Activated CD4-positive, alpha-beta memory T cell treated with anti-CD3 and anti-CD28 coated beads for 36 hours (primary cell): ENCODE measurements at regions not wholly inside any gene's neighbourhood (a gene's known extent, or its start where the extent isn't known, plus 50 kb on each side); places are given as distances from the start of the nearest gene placed in this dataset.
"Not testable (repeated sequence)": the region's sequence is repeated elsewhere in the genome, so short reads cannot be mapped to it uniquely, and the experiment has no call there.

Experiments
- CTCF ChIA-PET: fragments of 350-600 bp; sonication (Branson Sonifier 250); formaldehyde crosslinking; loops from one replicate; lab custom pipeline; 2021; ENCODE audit warnings: antibody characterized with exemption, inconsistent platforms; lab: Charles Lee
- POLR2A ChIA-PET: fragments of 350-600 bp; sonication (Branson Sonifier 250); formaldehyde crosslinking; loops from one replicate; lab custom pipeline; 2021; ENCODE audit warnings: antibody characterized with exemption; lab: Charles Lee
- DNase-seq: peaks from one replicate; pipeline ENCODE4 v3.0.0-alpha.2; 2020
- H3K27ac Mint-ChIP-seq: one replicate; pipeline ENCODE4 v1.8.0; 2021; ENCODE audit warnings: mixed read lengths
- H3K27me3 Mint-ChIP-seq: one replicate; pipeline ENCODE4 v1.8.0; 2021; ENCODE audit warnings: mixed read lengths
- H3K36me3 Mint-ChIP-seq: one replicate; pipeline ENCODE4 v1.8.0; 2021; ENCODE audit warnings: mixed read lengths
- H3K4me1 Mint-ChIP-seq: one replicate; pipeline ENCODE4 v1.8.0; 2021; ENCODE audit warnings: low read depth, mixed read lengths
- H3K4me3 Mint-ChIP-seq: one replicate; pipeline ENCODE4 v1.8.0; 2021; ENCODE audit warnings: mild to moderate bottlenecking, mixed read lengths
- H3K9me3 Mint-ChIP-seq: one replicate; pipeline ENCODE4 v1.8.0; 2021; ENCODE audit warnings: mixed read lengths
- intact Hi-C: fragments of 100-400 bp; cut with micrococcal nuclease; formaldehyde crosslinking; loops from one replicate; pipeline ENCODE4 v1.15.1; 2023

DNA sequence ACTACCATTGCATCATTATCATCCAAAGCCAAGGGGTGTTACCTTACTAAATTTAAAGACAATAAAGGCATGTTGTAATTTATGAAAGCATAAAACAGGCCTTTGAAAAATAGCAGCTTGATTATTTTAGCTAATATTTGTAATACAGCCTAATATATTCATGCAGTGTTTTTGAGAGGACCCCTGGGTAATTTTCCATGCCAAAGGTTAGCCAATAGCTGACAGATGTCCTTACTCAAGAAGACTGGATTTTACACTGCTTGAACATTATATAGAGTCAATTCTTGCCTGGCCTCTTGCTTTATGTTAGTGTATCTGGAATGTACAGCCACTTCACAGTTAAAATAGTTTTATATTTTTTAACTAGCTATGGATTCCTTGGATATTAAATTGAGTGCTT lies 337.8 kb upstream of the PAPPA start:
- H3K4me3 Mint-ChIP-seq: no peak overlapping the region
- H3K27ac Mint-ChIP-seq: no peak overlapping the region
- ChIA-PET POLR2A (no interaction called here), CTCF (no interaction called here)
- intact Hi-C loops: no loop called here
- H3K4me1 Mint-ChIP-seq: no peaks in the 10 kb centered on the region
- no peak for DNase-seq
- no peaks in the 10 kb centered on the region for H3K36me3 Mint-ChIP-seq
- no peaks in the 10 kb centered on the region for H3K27me3 Mint-ChIP-seq
- no peaks in the 10 kb centered on the region for H3K9me3 Mint-ChIP-seq

- POLR2A ChIA-PET, H3K9me3 Mint-ChIP-seq, H3K36me3 Mint-ChIP-seq, CTCF ChIA-PET, DNase-seq, intact Hi-C loops, H3K4me1 Mint-ChIP-seq, H3K27ac Mint-ChIP-seq, H3K27me3 Mint-ChIP-seq, H3K4me3 Mint-ChIP-seq: not testable (repeated sequence)
These were observed 334.9 kb upstream of the PAPPA start for GRCh38 chr9:115818651-115819050.

DNA sequence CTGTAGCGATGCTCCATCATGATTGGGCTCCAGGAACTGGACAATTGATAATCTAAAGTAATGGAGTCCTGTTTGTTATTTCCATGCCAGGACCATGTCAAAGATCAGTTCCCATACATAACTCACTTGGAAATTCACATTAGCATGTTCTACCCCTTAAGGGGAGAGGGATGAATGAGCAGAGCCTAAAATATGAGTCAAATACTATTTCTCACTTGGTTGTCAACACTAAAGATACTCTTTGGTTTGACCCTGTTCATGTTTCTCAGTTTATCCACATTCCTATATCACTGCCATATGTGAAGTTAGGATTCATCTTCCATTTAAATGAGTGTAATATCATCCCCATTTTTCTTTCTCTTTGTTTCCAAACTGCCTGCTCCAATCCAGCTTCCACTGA lies 321.6 kb upstream of the PAPPA start:
- DNase-seq: no peak
- POLR2A ChIA-PET: no interaction called here
- no peaks in the 10 kb centered on the region for H3K36me3 Mint-ChIP-seq
- intact Hi-C loops: no loop called here
- no peaks in the 10 kb centered on the region for H3K4me1 Mint-ChIP-seq
- no peak overlapping the region for H3K4me3 Mint-ChIP-seq
- H3K9me3 Mint-ChIP-seq: no peaks in the 10 kb centered on the region
- H3K27me3 Mint-ChIP-seq: no peaks in the 10 kb centered on the region
- CTCF ChIA-PET: no interaction called here
- no peak overlapping the region for H3K27ac Mint-ChIP-seq

DNA sequence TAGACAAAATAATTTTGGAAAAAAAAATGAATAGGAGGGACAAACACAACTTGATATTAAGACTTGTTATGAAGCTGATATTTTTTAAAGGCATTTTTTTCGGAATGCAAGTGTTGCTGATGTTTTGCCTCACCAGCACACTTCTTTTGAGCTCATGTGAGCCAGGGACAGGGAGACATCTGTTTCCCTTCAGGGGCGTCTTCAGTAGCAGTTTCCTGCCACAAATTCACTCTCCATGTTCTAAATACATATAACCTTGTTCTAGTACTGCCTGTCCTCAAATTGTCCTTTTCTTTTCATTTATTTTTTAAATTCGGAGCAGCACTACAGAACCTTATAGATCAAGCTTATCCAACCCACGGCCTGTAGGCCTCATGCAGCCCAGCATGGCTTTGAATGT lies 316.0 kb upstream of the PAPPA start:
- CTCF ChIA-PET: no interaction called here
- Mint-ChIP-seq H3K36me3 (no peaks in the 10 kb centered on the region), H3K4me1 (no peaks in the 10 kb centered on the region), H3K27ac (no peak overlapping the region), H3K4me3 (no peak overlapping the region), H3K9me3 (no peaks in the 10 kb centered on the region), H3K27me3 (no peaks in the 10 kb centered on the region)
- POLR2A ChIA-PET: no interaction called here
- intact Hi-C loops: no loop called here
- no peak for DNase-seq

DNA sequence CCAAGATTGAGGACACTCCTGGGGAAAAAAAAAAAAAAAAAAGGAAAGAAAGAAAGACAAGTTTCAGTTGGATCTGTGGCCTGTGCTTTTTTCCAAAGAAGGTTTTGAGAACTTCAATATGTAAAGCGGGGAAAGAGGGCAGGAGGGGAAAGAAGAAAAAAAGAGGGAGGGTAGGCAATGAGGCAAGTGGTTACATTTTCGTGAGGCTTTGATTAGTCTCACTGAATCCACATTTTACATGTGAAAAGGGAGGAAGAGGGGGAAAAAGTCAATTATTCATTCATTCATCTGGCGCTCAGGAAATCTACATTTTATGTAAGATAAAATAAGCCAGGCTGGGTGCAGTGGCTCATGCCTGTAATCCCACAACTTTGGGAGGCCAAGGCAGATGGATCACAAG lies 315.2 kb upstream of the PAPPA start:
- ChIA-PET CTCF (no interaction called here), POLR2A (no interaction called here)
- Mint-ChIP-seq H3K9me3 (no peaks in the 10 kb centered on the region), H3K27ac (no peak overlapping the region), H3K4me3 (no peak overlapping the region), H3K4me1 (no peaks in the 10 kb centered on the region), H3K27me3 (no peaks in the 10 kb centered on the region), H3K36me3 (no peaks in the 10 kb centered on the region)
- intact Hi-C loops: no loop called here
- no peak for DNase-seq

GRCh38 chr9:115844433-115844832 lies 309.2 kb upstream of the PAPPA start:
- H3K4me3 Mint-ChIP-seq, H3K27me3 Mint-ChIP-seq, CTCF ChIA-PET, H3K36me3 Mint-ChIP-seq, H3K9me3 Mint-ChIP-seq, POLR2A ChIA-PET, H3K4me1 Mint-ChIP-seq, DNase-seq, H3K27ac Mint-ChIP-seq, intact Hi-C loops: not testable (repeated sequence)

DNA sequence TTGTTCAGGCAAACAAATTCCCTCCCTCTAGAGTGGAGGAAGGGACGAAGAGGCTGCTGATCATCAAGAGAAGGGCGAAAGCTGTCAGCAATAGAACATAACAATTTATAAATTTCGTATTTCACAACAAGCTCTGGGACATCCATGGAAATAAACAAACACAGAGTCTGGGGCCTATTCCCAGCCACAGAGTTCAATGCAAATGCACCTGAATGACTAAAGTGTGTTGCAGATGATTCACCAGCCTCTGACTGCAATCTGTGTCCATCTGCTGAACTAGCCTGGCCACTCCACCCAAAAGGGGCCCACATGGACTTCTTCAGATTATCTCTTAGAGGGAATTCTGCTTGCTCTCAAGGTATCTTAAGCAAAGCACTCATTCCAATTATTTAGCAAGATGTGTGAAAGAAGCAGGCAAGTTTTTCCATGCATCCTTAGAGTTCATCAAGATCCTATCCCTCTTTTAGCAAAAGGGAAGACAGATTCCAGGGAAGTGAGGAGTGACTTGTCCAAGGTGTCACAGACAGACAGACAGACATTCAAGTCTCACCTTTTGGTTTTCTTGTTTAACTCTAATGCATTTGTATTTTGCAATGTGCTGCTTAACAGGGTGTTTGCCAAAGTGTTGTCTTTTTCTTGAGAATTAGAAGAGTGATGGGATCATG lies 307.8 kb upstream of the PAPPA start:
- CTCF ChIA-PET: no interaction called here
- no peak overlapping the region for H3K27ac Mint-ChIP-seq
- POLR2A ChIA-PET: no interaction called here
- intact Hi-C loops: no loop called here
- H3K27me3 Mint-ChIP-seq: no peaks in the 10 kb centered on the region
- H3K4me3 Mint-ChIP-seq: no peak overlapping the region
- H3K9me3 Mint-ChIP-seq: no peaks in the 10 kb centered on the region
- no peak for DNase-seq
- no peaks in the 10 kb centered on the region for H3K4me1 Mint-ChIP-seq
- no peaks in the 10 kb centered on the region for H3K36me3 Mint-ChIP-seq

DNA sequence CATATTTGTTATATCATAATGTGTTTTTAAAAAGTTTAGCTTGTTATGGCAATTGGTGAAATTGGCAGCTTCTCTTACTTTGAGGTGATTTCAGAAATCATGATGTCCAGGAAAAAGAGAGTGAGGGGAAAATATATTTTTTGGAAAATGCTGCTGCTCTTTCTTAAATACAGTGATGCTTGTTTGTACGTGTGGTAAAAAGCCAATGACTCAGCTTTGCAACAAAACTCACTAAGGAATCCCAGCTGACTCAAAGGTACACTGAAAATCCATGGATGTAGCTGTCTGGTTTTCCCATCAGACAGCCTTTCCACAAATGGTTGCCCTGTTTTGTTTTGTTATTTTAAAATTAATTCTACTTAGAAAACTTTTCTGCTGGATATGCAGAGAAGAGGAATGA lies 306.4 kb upstream of the PAPPA start:
- Mint-ChIP-seq H3K27ac (no peak overlapping the region), H3K9me3 (no peaks in the 10 kb centered on the region), H3K36me3 (no peaks in the 10 kb centered on the region), H3K27me3 (no peaks in the 10 kb centered on the region), H3K4me1 (no peaks in the 10 kb centered on the region), H3K4me3 (no peak overlapping the region)
- intact Hi-C loops: no loop called here
- POLR2A ChIA-PET: no interaction called here
- no peak for DNase-seq
- CTCF ChIA-PET: interaction anchor here (0.6 kb wide), 1 partner anchor 253 kb away, joined by 3 read pairs; no protein-coding TSS in a partner anchor

DNA sequence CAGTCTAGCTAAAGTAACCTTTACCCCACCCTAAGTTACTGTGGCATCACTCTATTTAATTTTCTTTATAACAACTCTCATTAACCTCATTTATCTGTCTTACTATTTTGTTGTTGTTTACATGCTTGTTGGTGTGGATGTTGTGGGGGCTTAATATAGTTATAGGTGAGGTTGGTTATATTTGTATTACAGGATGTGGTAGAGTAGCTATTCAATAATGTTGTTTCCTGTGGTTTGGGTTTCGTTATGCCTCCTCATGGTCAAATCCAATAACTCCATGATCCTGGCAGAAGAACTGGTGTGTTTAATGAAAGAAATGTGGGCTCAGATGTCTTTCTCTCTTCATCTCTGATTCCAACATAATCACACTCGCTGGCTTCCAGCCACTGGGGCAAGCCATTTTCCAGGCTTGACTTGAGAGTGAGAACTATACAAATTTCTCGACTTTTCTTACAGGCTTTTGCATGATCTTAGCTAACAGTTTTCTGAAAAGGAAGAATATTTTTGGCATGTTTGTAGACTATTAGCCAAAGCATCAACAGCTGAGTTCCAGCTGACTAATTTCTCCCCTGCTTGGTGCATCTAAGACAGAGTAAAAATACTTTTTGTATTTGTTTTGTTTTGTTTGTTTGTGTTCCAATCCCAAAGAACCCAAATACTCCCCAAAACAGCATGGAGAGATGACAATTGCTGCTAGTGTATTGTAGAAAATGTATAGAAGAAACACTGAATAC lies 303.7 kb upstream of the PAPPA start:
- CTCF ChIA-PET: no interaction called here
- Mint-ChIP-seq H3K9me3 (no peaks in the 10 kb centered on the region), H3K27me3 (no peaks in the 10 kb centered on the region), H3K27ac (no peak overlapping the region), H3K36me3 (no peaks in the 10 kb centered on the region), H3K4me3 (no peak overlapping the region), H3K4me1 (no peaks in the 10 kb centered on the region)
- intact Hi-C loops: no loop called here
- POLR2A ChIA-PET: no interaction called here
- DNase-seq: no peak

- intact Hi-C loops: no loop called here
- ChIA-PET POLR2A (no interaction called here), CTCF (no interaction called here)
- no peak for DNase-seq
- Mint-ChIP-seq H3K4me3 (no peak overlapping the region), H3K27ac (no peak overlapping the region), H3K9me3 (no peaks in the 10 kb centered on the region), H3K27me3 (no peaks in the 10 kb centered on the region), H3K36me3 (no peaks in the 10 kb centered on the region), H3K4me1 (no peaks in the 10 kb centered on the region)
These were observed 302.9 kb upstream of the PAPPA start for GRCh38 chr9:115850548-115851304.

- POLR2A ChIA-PET: no interaction called here
- Mint-ChIP-seq H3K27me3 (no peaks in the 10 kb centered on the region), H3K36me3 (no peaks in the 10 kb centered on the region), H3K4me3 (no peak overlapping the region), H3K9me3 (no peaks in the 10 kb centered on the region), H3K4me1 (no peaks in the 10 kb centered on the region), H3K27ac (no peak overlapping the region)
- intact Hi-C loops: no loop called here
- CTCF ChIA-PET: no interaction called here
- no peak for DNase-seq
These were observed 298.0 kb upstream of the PAPPA start for GRCh38 chr9:115855458-115856133.

DNA sequence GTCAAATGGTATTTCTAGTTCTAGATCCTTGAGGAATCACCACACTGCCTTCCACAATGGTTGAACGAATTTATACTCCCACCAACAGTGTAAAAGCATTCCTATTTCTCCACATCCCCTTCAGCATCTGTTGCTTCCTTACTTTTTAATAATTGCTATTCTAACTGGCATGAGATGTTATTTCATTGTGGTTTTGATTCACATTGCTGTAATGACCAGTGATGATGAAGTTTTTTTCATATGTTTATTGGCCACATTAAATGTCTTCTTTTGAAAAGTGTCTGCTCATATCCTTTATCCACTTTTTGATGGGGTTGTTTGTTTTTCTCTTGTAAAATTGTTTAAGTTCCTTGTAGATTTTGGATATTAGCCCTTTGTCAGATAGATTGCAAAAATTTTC lies 295.2 kb upstream of the PAPPA start:
- H3K27me3 Mint-ChIP-seq, H3K27ac Mint-ChIP-seq, DNase-seq, H3K9me3 Mint-ChIP-seq, POLR2A ChIA-PET, intact Hi-C loops, H3K4me3 Mint-ChIP-seq, CTCF ChIA-PET, H3K36me3 Mint-ChIP-seq, H3K4me1 Mint-ChIP-seq: not testable (repeated sequence)
